ENCODE measurements at regions not wholly inside any gene's neighbourhood (a gene's known extent, or its start where the extent isn't known, plus 50 kb on each side); places are given as distances from the start of the nearest gene placed in this dataset.
"Not testable (repeated sequence)": the region's sequence is repeated elsewhere in the genome, so short reads cannot be mapped to it uniquely, and the experiment has no call there.

DNA sequence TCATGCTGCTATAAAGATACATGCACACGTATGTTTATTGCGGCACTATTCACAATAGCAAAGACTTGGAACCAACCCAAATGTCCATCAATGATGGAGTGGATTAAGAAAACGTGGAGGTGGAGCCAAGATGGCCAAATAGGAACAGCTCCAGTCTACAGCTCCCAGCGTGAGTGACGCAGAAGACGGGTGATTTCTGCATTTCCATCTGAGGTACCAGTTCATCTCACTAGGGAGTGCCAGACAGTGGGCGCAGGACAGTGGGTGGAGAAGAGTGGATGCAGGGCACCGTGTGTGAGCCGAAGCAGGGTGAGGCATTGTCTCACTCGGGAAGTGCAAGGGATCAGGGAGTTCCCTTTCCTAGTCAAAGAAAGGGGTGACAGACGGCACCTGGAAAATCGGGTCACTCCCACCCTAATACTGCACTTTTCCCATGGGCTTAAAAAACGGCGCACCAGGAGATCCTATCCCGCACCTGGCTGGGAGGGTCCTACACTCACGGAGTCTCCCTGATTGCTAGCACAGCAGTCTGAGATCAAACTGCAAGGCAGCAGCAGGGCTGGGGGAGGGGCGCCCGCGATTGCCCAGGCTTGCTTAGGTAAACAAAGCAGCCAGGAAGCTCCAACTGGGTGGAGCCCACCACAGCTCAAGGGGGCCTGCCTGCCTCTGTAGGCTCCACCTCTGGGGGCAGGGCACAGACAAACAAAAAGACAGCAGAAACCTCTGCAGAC, 435.5 kb upstream of the PIK3R1 start:
- H3K4ac ChIP-seq (ENCODE audit: low read length); DNase-seq (ENCODE audit: low spot score); H4K8ac ChIP-seq (ENCODE audit: low read depth, low read length); H3K14ac ChIP-seq (ENCODE audit: low read length); H3K9me3 ChIP-seq (replicated peaks in 1 of 2; ENCODE audit: control insufficient read depth in 2 of 2, insufficient read depth in 1 of 2, low read depth in 1 of 2, low read length in 2 of 2); H4K91ac ChIP-seq (ENCODE audit: low read depth, low read length, poor library complexity); H3K27ac ChIP-seq (replicated peaks; ENCODE audit: low read length); H3K27me3 ChIP-seq (ENCODE audit: control insufficient read depth in 3 of 3, insufficient read depth in 3 of 3, low read depth in 1 of 3, low read length in 3 of 3); H3K4me1 ChIP-seq (ENCODE audit: control insufficient read depth in 2 of 2, insufficient read depth in 1 of 2, low read depth in 1 of 2, low read length in 2 of 2); H3K4me3 ChIP-seq (ENCODE audit: low read length in 2 of 2); H2BK12ac ChIP-seq (ENCODE audit: low read length); H3K36me3 ChIP-seq (replicated peaks in 1 of 2; ENCODE audit: control insufficient read depth in 2 of 2, insufficient read depth in 2 of 2, low read length in 2 of 2); H3K18ac ChIP-seq (ENCODE audit: low read length); H2BK5ac ChIP-seq (ENCODE audit: low read length); H3K9ac ChIP-seq (ENCODE audit: low read depth, low read length, poor library complexity); H2BK15ac ChIP-seq (ENCODE audit: low read length); H3K79me1 ChIP-seq (ENCODE audit: low read depth, low read length); H2AK5ac ChIP-seq (ENCODE audit: low read depth, low read length); H3K23ac ChIP-seq (ENCODE audit: low read depth, low read length, poor library complexity); H2BK120ac ChIP-seq (ENCODE audit: low read depth, low read length): not testable (repeated sequence)
- peak overlapping the region; percentile 64 for H2AFZ ChIP-seq (ENCODE audit: low read length)
- WGBS, 2 donors (ENCODE audit: extremely low coverage in 2 of 2, insufficient read length in 2 of 2, insufficient replicate concordance in 1 of 2) = no CpG with 5 or more reads among the region's 19 CpGs
- peak overlapping the region; percentile 18 for H3K4me2 ChIP-seq (ENCODE audit: insufficient read depth, low read length, poor library complexity, severe bottlenecking)

DNA sequence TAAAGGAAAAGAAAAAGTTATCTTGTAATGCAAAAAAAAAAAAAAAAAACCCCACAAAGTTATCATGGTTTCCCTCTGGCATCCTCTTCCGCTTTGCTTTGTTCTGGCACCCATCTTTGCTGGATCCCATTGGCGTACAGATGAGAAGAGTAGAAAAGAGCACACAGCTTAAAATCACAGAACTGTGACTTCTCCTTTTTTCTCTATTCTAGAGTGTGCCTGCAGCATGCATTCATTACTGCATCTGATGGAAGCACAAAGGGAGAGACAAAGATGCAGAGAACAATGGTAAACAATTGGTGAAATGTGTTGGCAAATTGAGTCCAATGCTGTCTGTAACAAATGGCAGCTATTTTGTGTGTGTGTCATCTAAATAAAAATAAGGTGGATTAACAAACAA, 440.8 kb upstream of the PIK3R1 start:
- Histone ChIP-seq H3K36me3 (replicated peaks in 1 of 2; ENCODE audit: control insufficient read depth in 2 of 2, insufficient read depth in 2 of 2, low read length in 2 of 2) (no peaks in the 10 kb centered on the region), H3K18ac (ENCODE audit: low read length) (no peak overlapping the region), H4K91ac (ENCODE audit: low read depth, low read length, poor library complexity) (no peak overlapping the region), H3K27me3 (ENCODE audit: control insufficient read depth in 3 of 3, insufficient read depth in 3 of 3, low read depth in 1 of 3, low read length in 3 of 3) (no peaks in the 10 kb centered on the region), H4K8ac (ENCODE audit: low read depth, low read length) (no peak overlapping the region), H2BK12ac (ENCODE audit: low read length) (no peak overlapping the region), H3K14ac (ENCODE audit: low read length) (no peak overlapping the region), H3K9me3 (replicated peaks in 1 of 2; ENCODE audit: control insufficient read depth in 2 of 2, insufficient read depth in 1 of 2, low read depth in 1 of 2, low read length in 2 of 2) (peaks cover 0 to 2% of the 10 kb centered on the region in 2 donors), H2BK15ac (ENCODE audit: low read length) (no peak overlapping the region), H3K79me1 (ENCODE audit: low read depth, low read length) (no peaks in the 10 kb centered on the region), H3K23ac (ENCODE audit: low read depth, low read length, poor library complexity) (no peak overlapping the region), H2BK5ac (ENCODE audit: low read length) (no peak overlapping the region), H2AK5ac (ENCODE audit: low read depth, low read length) (no peak overlapping the region), H3K9ac (ENCODE audit: low read depth, low read length, poor library complexity) (no peak overlapping the region), H3K27ac (replicated peaks; ENCODE audit: low read length) (peak overlapping the region; percentile 6), H3K4me2 (ENCODE audit: insufficient read depth, low read length, poor library complexity, severe bottlenecking) (no peak overlapping the region), H3K4ac (ENCODE audit: low read length) (no peak overlapping the region), H3K4me1 (ENCODE audit: control insufficient read depth in 2 of 2, insufficient read depth in 1 of 2, low read depth in 1 of 2, low read length in 2 of 2) (peaks cover 9 to 15% of the 10 kb centered on the region in 2 donors), H3K4me3 (ENCODE audit: low read length in 2 of 2) (no peak overlapping the region), H2AFZ (ENCODE audit: low read length) (no peak overlapping the region), H2BK120ac (ENCODE audit: low read depth, low read length) (no peak overlapping the region)
- no CpG with 5 or more reads among the region's 2 CpGs for WGBS, 2 donors (ENCODE audit: extremely low coverage in 2 of 2, insufficient read length in 2 of 2, insufficient replicate concordance in 1 of 2)
- peak; percentile 17 for DNase-seq (ENCODE audit: low spot score)

DNA sequence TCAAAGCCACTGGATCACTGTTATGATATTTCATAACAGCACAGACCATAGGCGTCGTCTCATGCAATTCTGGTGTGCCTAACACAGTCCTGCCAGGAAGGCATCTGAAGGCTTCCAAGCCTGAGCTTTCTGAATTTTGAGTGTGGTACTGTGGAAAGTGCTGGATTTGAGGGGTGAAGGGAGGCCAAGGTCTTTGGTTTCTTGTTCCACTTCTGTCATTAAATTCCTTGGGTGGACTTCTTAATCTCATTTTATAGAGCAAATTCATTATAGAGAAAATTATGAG, 441.3 kb upstream of the PIK3R1 start:
- Histone ChIP-seq H3K27ac (replicated peaks; ENCODE audit: low read length) (no peak overlapping the region), H4K91ac (ENCODE audit: low read depth, low read length, poor library complexity) (no peak overlapping the region), H2AFZ (ENCODE audit: low read length) (peak overlapping the region; percentile 23), H2AK5ac (ENCODE audit: low read depth, low read length) (no peak overlapping the region), H3K79me1 (ENCODE audit: low read depth, low read length) (no peaks in the 10 kb centered on the region), H3K9me3 (replicated peaks in 1 of 2; ENCODE audit: control insufficient read depth in 2 of 2, insufficient read depth in 1 of 2, low read depth in 1 of 2, low read length in 2 of 2) (peaks cover 0 to 2% of the 10 kb centered on the region in 2 donors), H3K18ac (ENCODE audit: low read length) (no peak overlapping the region), H4K8ac (ENCODE audit: low read depth, low read length) (no peak overlapping the region), H2BK12ac (ENCODE audit: low read length) (no peak overlapping the region), H3K27me3 (ENCODE audit: control insufficient read depth in 3 of 3, insufficient read depth in 3 of 3, low read depth in 1 of 3, low read length in 3 of 3) (no peaks in the 10 kb centered on the region), H3K14ac (ENCODE audit: low read length) (no peak overlapping the region), H3K36me3 (replicated peaks in 1 of 2; ENCODE audit: control insufficient read depth in 2 of 2, insufficient read depth in 2 of 2, low read length in 2 of 2) (no peaks in the 10 kb centered on the region), H3K4ac (ENCODE audit: low read length) (no peak overlapping the region), H2BK5ac (ENCODE audit: low read length) (no peak overlapping the region), H3K23ac (ENCODE audit: low read depth, low read length, poor library complexity) (no peak overlapping the region), H2BK120ac (ENCODE audit: low read depth, low read length) (no peak overlapping the region), H2BK15ac (ENCODE audit: low read length) (no peak overlapping the region), H3K4me3 (ENCODE audit: low read length in 2 of 2) (no peak overlapping the region), H3K4me1 (ENCODE audit: control insufficient read depth in 2 of 2, insufficient read depth in 1 of 2, low read depth in 1 of 2, low read length in 2 of 2) (peaks cover 9 to 15% of the 10 kb centered on the region in 2 donors), H3K9ac (ENCODE audit: low read depth, low read length, poor library complexity) (no peak overlapping the region), H3K4me2 (ENCODE audit: insufficient read depth, low read length, poor library complexity, severe bottlenecking) (no peak overlapping the region)
- DNase-seq (ENCODE audit: low spot score) = no peak
- WGBS, 2 donors (ENCODE audit: extremely low coverage in 2 of 2, insufficient read length in 2 of 2, insufficient replicate concordance in 1 of 2) = no CpG with 5 or more reads among the region's 2 CpGs

GRCh38 chr5:67773411-67774266, 441.9 kb upstream of the PIK3R1 start:
- Histone ChIP-seq H3K79me1 (ENCODE audit: low read depth, low read length) (no peaks in the 10 kb centered on the region), H4K91ac (ENCODE audit: low read depth, low read length, poor library complexity) (no peak overlapping the region), H2BK5ac (ENCODE audit: low read length) (no peak overlapping the region), H3K27ac (replicated peaks; ENCODE audit: low read length) (no peak overlapping the region), H3K27me3 (ENCODE audit: control insufficient read depth in 3 of 3, insufficient read depth in 3 of 3, low read depth in 1 of 3, low read length in 3 of 3) (no peaks in the 10 kb centered on the region), H3K4me3 (ENCODE audit: low read length in 2 of 2) (no peak overlapping the region), H3K9ac (ENCODE audit: low read depth, low read length, poor library complexity) (no peak overlapping the region), H4K8ac (ENCODE audit: low read depth, low read length) (no peak overlapping the region), H3K4me1 (ENCODE audit: control insufficient read depth in 2 of 2, insufficient read depth in 1 of 2, low read depth in 1 of 2, low read length in 2 of 2) (peaks cover 9 to 15% of the 10 kb centered on the region in 2 donors), H2AK5ac (ENCODE audit: low read depth, low read length) (no peak overlapping the region), H2AFZ (ENCODE audit: low read length) (peak overlapping the region; percentile 23), H2BK120ac (ENCODE audit: low read depth, low read length) (no peak overlapping the region), H3K23ac (ENCODE audit: low read depth, low read length, poor library complexity) (no peak overlapping the region), H3K4me2 (ENCODE audit: insufficient read depth, low read length, poor library complexity, severe bottlenecking) (no peak overlapping the region), H3K4ac (ENCODE audit: low read length) (no peak overlapping the region), H3K9me3 (replicated peaks in 1 of 2; ENCODE audit: control insufficient read depth in 2 of 2, insufficient read depth in 1 of 2, low read depth in 1 of 2, low read length in 2 of 2) (peaks cover 0 to 2% of the 10 kb centered on the region in 2 donors), H3K14ac (ENCODE audit: low read length) (no peak overlapping the region), H2BK12ac (ENCODE audit: low read length) (no peak overlapping the region), H2BK15ac (ENCODE audit: low read length) (no peak overlapping the region), H3K36me3 (replicated peaks in 1 of 2; ENCODE audit: control insufficient read depth in 2 of 2, insufficient read depth in 2 of 2, low read length in 2 of 2) (no peaks in the 10 kb centered on the region), H3K18ac (ENCODE audit: low read length) (no peak overlapping the region)
- WGBS, 2 donors (ENCODE audit: extremely low coverage in 2 of 2, insufficient read length in 2 of 2, insufficient replicate concordance in 1 of 2) = no CpG with 5 or more reads among the region's 3 CpGs
- peak; percentile 24 for DNase-seq (ENCODE audit: low spot score)
